ENCODE measurements at regions not wholly inside any gene's neighbourhood (a gene's known extent, or its start where the extent isn't known, plus 50 kb on each side); places are given as distances from the start of the nearest gene placed in this dataset.

- DNase-seq (no peak), ATAC-seq (ENCODE audit: low read depth) (no peak)
- no peak overlapping the region for H3K4me3 ChIP-seq (ENCODE audit: control extremely low read depth in 1 of 5, extremely low read depth in 1 of 5, insufficient read depth in 1 of 5, low read depth in 2 of 5, low read length in 4 of 5)
- no peaks in the 10 kb centered on the region for H4K20me1 ChIP-seq (ENCODE audit: control insufficient read depth, insufficient read depth, low read length, poor library complexity, severe bottlenecking)
- peaks cover 2 to 39% (median 3%) of the 10 kb centered on the region in 3 donors for H3K9me3 ChIP-seq (ENCODE audit: control extremely low read depth in 1 of 3, control insufficient read depth in 2 of 3, insufficient read depth in 1 of 3, low read length in 2 of 3)
- H3K9me3 Mint-ChIP-seq (ENCODE audit: insufficient read depth): peaks cover 11% of the 10 kb centered on the region
- no peaks in the 10 kb centered on the region for H3K27me3 ChIP-seq (replicated peaks in 1 of 4; ENCODE audit: control extremely low read depth in 1 of 4, control insufficient read depth in 3 of 4, insufficient read depth in 4 of 4, low read length in 3 of 4)
- no peak overlapping the region for H3K9ac ChIP-seq (ENCODE audit: low read length)
- H3K4me1 ChIP-seq (ENCODE audit: control insufficient read depth in 2 of 2, insufficient read depth in 2 of 2, low read length in 2 of 2): no peaks in the 10 kb centered on the region
- no peaks in the 10 kb centered on the region for H3K79me2 ChIP-seq (ENCODE audit: control insufficient read depth, insufficient read depth, low read length)
- H3K4me1 Mint-ChIP-seq: no peaks in the 10 kb centered on the region
- H3K36me3 ChIP-seq (replicated peaks in 1 of 2; ENCODE audit: control extremely low read depth in 1 of 2, control insufficient read depth in 1 of 2, extremely low read depth in 1 of 2, insufficient read depth in 2 of 2, low read length in 1 of 2): no peaks in the 10 kb centered on the region
- POLR2A ChIA-PET: no interaction called here
- WGBS (ENCODE audit: insufficient coverage): 75% methylated on average over 13 of the region's 13 CpGs
- no peak overlapping the region for H3K4me2 ChIP-seq (replicated peaks; ENCODE audit: low read depth, low read length, poor library complexity, severe bottlenecking)
- H2AFZ ChIP-seq (ENCODE audit: insufficient read depth, low read depth, low read length, poor library complexity, severe bottlenecking): no peak overlapping the region
- TF ChIP-seq EZH2 (IDR thresholded peaks at IDR 0.05; ENCODE audit: borderline replicate concordance, insufficient read depth, low read depth, low read length, poor library complexity, severe bottlenecking): no peak
- TF ChIP-seq, protein P1, sequence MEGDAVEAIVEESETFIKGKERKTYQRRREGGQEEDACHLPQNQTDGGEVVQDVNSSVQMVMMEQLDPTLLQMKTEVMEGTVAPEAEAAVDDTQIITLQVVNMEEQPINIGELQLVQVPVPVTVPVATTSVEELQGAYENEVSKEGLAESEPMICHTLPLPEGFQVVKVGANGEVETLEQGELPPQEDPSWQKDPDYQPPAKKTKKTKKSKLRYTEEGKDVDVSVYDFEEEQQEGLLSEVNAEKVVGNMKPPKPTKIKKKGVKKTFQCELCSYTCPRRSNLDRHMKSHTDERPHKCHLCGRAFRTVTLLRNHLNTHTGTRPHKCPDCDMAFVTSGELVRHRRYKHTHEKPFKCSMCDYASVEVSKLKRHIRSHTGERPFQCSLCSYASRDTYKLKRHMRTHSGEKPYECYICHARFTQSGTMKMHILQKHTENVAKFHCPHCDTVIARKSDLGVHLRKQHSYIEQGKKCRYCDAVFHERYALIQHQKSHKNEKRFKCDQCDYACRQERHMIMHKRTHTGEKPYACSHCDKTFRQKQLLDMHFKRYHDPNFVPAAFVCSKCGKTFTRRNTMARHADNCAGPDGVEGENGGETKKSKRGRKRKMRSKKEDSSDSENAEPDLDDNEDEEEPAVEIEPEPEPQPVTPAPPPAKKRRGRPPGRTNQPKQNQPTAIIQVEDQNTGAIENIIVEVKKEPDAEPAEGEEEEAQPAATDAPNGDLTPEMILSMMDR (IDR thresholded peaks at IDR 0.05): no peak
- H3K27ac ChIP-seq (ENCODE audit: low read length in 2 of 2): no peak overlapping the region
- no peaks in the 10 kb centered on the region for H3K27me3 Mint-ChIP-seq
- H3K4me3 Mint-ChIP-seq: no peak overlapping the region
- H3K27ac Mint-ChIP-seq: no peak overlapping the region
- intact Hi-C loops (cut with micrococcal nuclease): no loop called here
- CTCF ChIA-PET: no interaction called here
Observed at GRCh38 chr17:22695228-22695619, 1002.9 kb downstream of the KCNJ18 start.

- WGBS (ENCODE audit: insufficient coverage): 80% methylated on average over 11 of the region's 14 CpGs
- Histone ChIP-seq H3K4me3 (ENCODE audit: control extremely low read depth in 1 of 5, extremely low read depth in 1 of 5, insufficient read depth in 1 of 5, low read depth in 2 of 5, low read length in 4 of 5) (no peak overlapping the region), H3K27ac (ENCODE audit: low read length in 2 of 2) (no peak overlapping the region), H4K20me1 (ENCODE audit: control insufficient read depth, insufficient read depth, low read length, poor library complexity, severe bottlenecking) (no peaks in the 10 kb centered on the region), H3K4me2 (replicated peaks; ENCODE audit: low read depth, low read length, poor library complexity, severe bottlenecking) (no peak overlapping the region), H3K9me3 (ENCODE audit: control extremely low read depth in 1 of 3, control insufficient read depth in 2 of 3, insufficient read depth in 1 of 3, low read length in 2 of 3) (peaks cover 2 to 30% (median 3%) of the 10 kb centered on the region in 3 donors), H3K36me3 (replicated peaks in 1 of 2; ENCODE audit: control extremely low read depth in 1 of 2, control insufficient read depth in 1 of 2, extremely low read depth in 1 of 2, insufficient read depth in 2 of 2, low read length in 1 of 2) (no peaks in the 10 kb centered on the region), H3K4me1 (ENCODE audit: control insufficient read depth in 2 of 2, insufficient read depth in 2 of 2, low read length in 2 of 2) (no peaks in the 10 kb centered on the region), H3K27me3 (replicated peaks in 1 of 4; ENCODE audit: control extremely low read depth in 1 of 4, control insufficient read depth in 3 of 4, insufficient read depth in 4 of 4, low read length in 3 of 4) (no peaks in the 10 kb centered on the region), H2AFZ (ENCODE audit: insufficient read depth, low read depth, low read length, poor library complexity, severe bottlenecking) (no peak overlapping the region), H3K9ac (ENCODE audit: low read length) (no peak overlapping the region), H3K79me2 (ENCODE audit: control insufficient read depth, insufficient read depth, low read length) (no peaks in the 10 kb centered on the region)
- Mint-ChIP-seq H3K4me1 (no peaks in the 10 kb centered on the region), H3K27ac (no peak overlapping the region), H3K27me3 (no peaks in the 10 kb centered on the region), H3K9me3 (ENCODE audit: insufficient read depth) (peaks cover 4% of the 10 kb centered on the region), H3K4me3 (no peak overlapping the region)
- TF ChIP-seq, protein P1 (IDR thresholded peaks at IDR 0.05): no peak
- no peak for TF ChIP-seq EZH2 (IDR thresholded peaks at IDR 0.05; ENCODE audit: borderline replicate concordance, insufficient read depth, low read depth, low read length, poor library complexity, severe bottlenecking)
- intact Hi-C loops (cut with micrococcal nuclease): no loop called here
- ATAC-seq (ENCODE audit: low read depth): no peak
- DNase-seq: no peak
- CTCF ChIA-PET: no interaction called here
- POLR2A ChIA-PET: no interaction called here
Observed at GRCh38 chr17:22703204-22703603, 1010.9 kb downstream of the KCNJ18 start.

Data from B cell (primary cell).